ENCODE measurements at regions not wholly inside any gene's neighbourhood (a gene's known extent, or its start where the extent isn't known, plus 50 kb on each side); places are given as distances from the start of the nearest gene placed in this dataset.

GRCh38 chr4:60209588-60209987 lies 990.5 kb upstream of the ADGRL3 start:
- Histone ChIP-seq H3K4ac (replicated peaks; ENCODE audit: insufficient read length, low read depth, low read length) (no peak overlapping the region), H4K91ac (replicated peaks; ENCODE audit: insufficient read length, low read length) (no peak overlapping the region), H2BK120ac (replicated peaks; ENCODE audit: low read depth, low read length) (no peak overlapping the region), H3K27me3 (replicated peaks in 1 of 4; ENCODE audit: control insufficient read depth in 3 of 4, extremely low read depth in 1 of 4, insufficient read depth in 3 of 4, low read length in 3 of 4) (no peaks in the 10 kb centered on the region), H3K79me2 (ENCODE audit: control insufficient read depth in 1 of 2, insufficient read depth in 2 of 2, low read length in 2 of 2) (no peaks in the 10 kb centered on the region), H3K27ac (ENCODE audit: low read depth, low read length) (no peak overlapping the region), H3K4me2 (ENCODE audit: insufficient read depth in 1 of 2, low read depth in 2 of 2, low read length in 2 of 2) (no peak overlapping the region), H3K23ac (ENCODE audit: insufficient read length) (no peak overlapping the region), H2BK15ac (ENCODE audit: low read length) (no peak overlapping the region), H3K4me3 (ENCODE audit: extremely low read depth in 1 of 4, insufficient read depth in 2 of 4, low read depth in 3 of 4, low read length in 4 of 4) (no peak overlapping the region), H2AFZ (ENCODE audit: low read length) (no peak overlapping the region), H4K8ac (ENCODE audit: extremely low read depth, insufficient read depth, low read length) (no peak overlapping the region), H3K4me1 (replicated peaks in 1 of 4; ENCODE audit: control insufficient read depth in 3 of 4, insufficient read depth in 4 of 4, low read length in 3 of 4) (no peaks in the 10 kb centered on the region), H2AK5ac (ENCODE audit: low read depth, low read length) (no peak overlapping the region), H3K9me3 (ENCODE audit: insufficient read depth in 2 of 2, low read depth in 1 of 2, low read length in 1 of 2) (peaks cover 5 to 6% of the 10 kb centered on the region in 2 experiments; a peak in 3 of 4 replicates), H2BK5ac (ENCODE audit: low read depth, low read length) (no peak overlapping the region), H3K14ac (ENCODE audit: insufficient read length) (no peak overlapping the region), H3K18ac (ENCODE audit: extremely low read depth, low read length) (no peak overlapping the region), H3K9ac (replicated peaks in 1 of 4; ENCODE audit: extremely low read depth in 1 of 4, low read depth in 3 of 4, low read length in 3 of 4) (no peak overlapping the region), H3K79me1 (ENCODE audit: low read depth, low read length) (no peaks in the 10 kb centered on the region), H3K36me3 (ENCODE audit: control insufficient read depth in 2 of 4, insufficient read depth in 4 of 4, low read length in 3 of 4) (no peaks in the 10 kb centered on the region), H4K5ac (ENCODE audit: insufficient read length, low read depth, low read length) (no peak overlapping the region), H2BK20ac (ENCODE audit: low read length) (no peak overlapping the region), H3K56ac (replicated peaks; ENCODE audit: insufficient read length, low read depth, low read length) (no peak overlapping the region), H4K20me1 (replicated peaks in 1 of 2; ENCODE audit: control insufficient read depth in 1 of 2, insufficient read depth in 2 of 2, low read length in 2 of 2) (no peaks in the 10 kb centered on the region), H3K23me2 (ENCODE audit: low read depth, low read length) (no peaks in the 10 kb centered on the region), H2BK12ac (ENCODE audit: low read depth, low read length) (no peak overlapping the region)
- TF ChIP-seq ASH2L (IDR thresholded peaks at IDR 0.05; ENCODE audit: low read length), result no peak
- no peak for TF ChIP-seq RXRA (IDR thresholded peaks at IDR 0.05; ENCODE audit: insufficient read depth, low read depth, low read length)
- no peak for TF ChIP-seq KDM1A (IDR thresholded peaks at IDR 0.05; ENCODE audit: borderline replicate concordance, low read length)
- TF ChIP-seq EZH2 (IDR thresholded peaks at IDR 0.05; ENCODE audit: low read depth, low read length, severe bottlenecking), result no peak
- no peak for TF ChIP-seq TAF7 (optimal IDR thresholded peaks at IDR 0.05; ENCODE audit: borderline replicate concordance, low read depth, low read length)
- TF ChIP-seq SP1 (IDR thresholded peaks at IDR 0.05; ENCODE audit: low read depth, low read length), result no peak
- no peak for TF ChIP-seq SAP30 (IDR thresholded peaks at IDR 0.05; ENCODE audit: insufficient read depth, insufficient replicate concordance, low read length)
- 76% methylated on average over 1 of the region's 1 CpG; no CpG with 5 or more reads in 1 of the 2 experiments for WGBS, 2 experiments (ENCODE audit: extremely low coverage in 1 of 2, insufficient coverage in 1 of 2, insufficient read length in 1 of 2, insufficient replicate concordance in 2 of 2, low coverage in 1 of 2, low lambda C conversion rate in 2 of 2, missing lambda C conversion rate in 1 of 2)
- ChIA-PET CTCF (ENCODE audit: partially characterized antibody) (interaction anchor here (1.0 kb wide), 1 partner anchor 26 kb away, joined by 3 read pairs; no protein-coding TSS in a partner anchor), POLR2A (ENCODE audit: partially characterized antibody) (no interaction called here)
- DNase-seq (ENCODE audit: low read depth in 1 of 2, low spot score in 2 of 2), result no peak
- FAIRE-seq, result no peak
